ENCODE measurements at regions not wholly inside any gene's neighbourhood (a gene's known extent, or its start where the extent isn't known, plus 50 kb on each side); places are given as distances from the start of the nearest gene placed in this dataset.
"Not testable (repeated sequence)": the region's sequence is repeated elsewhere in the genome, so short reads cannot be mapped to it uniquely, and the experiment has no call there.

DNA sequence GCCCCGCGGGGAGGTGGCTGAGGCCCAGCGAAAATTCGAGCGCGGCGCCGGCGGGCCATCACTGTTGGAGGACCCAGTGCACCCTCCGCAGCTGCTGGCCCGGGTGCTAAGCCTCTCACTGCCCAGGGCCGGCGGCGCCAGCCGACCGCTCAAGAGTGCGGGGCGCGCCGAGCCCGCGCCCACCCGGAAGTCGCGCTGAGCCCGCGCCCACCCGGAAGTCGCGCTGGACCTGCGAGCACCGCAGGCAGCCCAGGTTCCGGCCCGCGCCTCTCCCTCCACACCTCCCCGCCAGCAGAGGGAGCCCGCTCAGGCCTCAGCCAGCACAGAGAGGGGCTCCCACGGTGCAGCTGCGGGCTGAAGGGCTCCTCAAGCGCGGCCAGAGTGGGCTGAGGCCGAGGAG lies 165.5 kb upstream of the BDP1 start:
- H3K27ac ChIP-seq; DNase-seq; ATAC-seq; intact Hi-C loops (cut with DNase I); H3K27me3 ChIP-seq (ENCODE audit: insufficient read depth in 3 of 3, low read length in 2 of 3); H3K9me3 ChIP-seq; H3K36me3 ChIP-seq (ENCODE audit: insufficient read depth in 1 of 2, low read depth in 1 of 2); H3K4me1 ChIP-seq: not testable (repeated sequence)
- 0 to 2% (median 1%) methylated on average over 13 to 21 of the region's 42 CpGs for WGBS, 3 donors
- peak overlapping the region; percentile 46 for H3K4me3 ChIP-seq

DNA sequence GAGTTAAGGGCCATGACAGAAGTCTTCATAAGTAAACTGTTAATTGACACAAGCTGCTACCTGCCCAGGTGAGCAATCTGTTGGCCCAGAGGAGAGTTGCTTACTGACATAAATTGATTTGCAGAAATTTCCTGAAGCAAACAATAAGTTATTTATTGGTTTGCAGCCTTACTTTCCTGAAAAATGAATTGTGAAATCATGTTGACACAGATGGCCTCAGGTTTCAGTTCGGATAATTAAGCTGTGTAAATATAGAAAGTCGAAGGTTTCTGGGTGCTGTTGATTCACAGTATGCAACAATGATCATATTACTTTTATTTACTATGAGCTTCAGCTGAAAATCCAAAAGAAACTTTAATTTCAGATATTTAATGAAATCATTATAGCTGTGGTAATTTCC lies 164.5 kb upstream of the BDP1 start:
- ATAC-seq; H3K27ac ChIP-seq; H3K4me1 ChIP-seq; intact Hi-C loops (cut with DNase I); H3K9me3 ChIP-seq; H3K36me3 ChIP-seq (ENCODE audit: insufficient read depth in 1 of 2, low read depth in 1 of 2); DNase-seq; H3K27me3 ChIP-seq (ENCODE audit: insufficient read depth in 3 of 3, low read length in 2 of 3); H3K4me3 ChIP-seq: not testable (repeated sequence)
- WGBS, 3 donors = 54 to 100% (median 75%) methylated on average over 1 to 2 of the region's 2 CpGs

Data from psoas muscle (tissue), 7 donors.